Mucosa of rectum (tissue), 2 donors: ENCODE measurements at regions not wholly inside any gene's neighbourhood (a gene's known extent, or its start where the extent isn't known, plus 50 kb on each side); places are given as distances from the start of the nearest gene placed in this dataset.
"Not testable (repeated sequence)": the region's sequence is repeated elsewhere in the genome, so short reads cannot be mapped to it uniquely, and the experiment has no call there.

Source experiments
- H3K27ac ChIP-seq, 2 donors: one replicate each; pipeline ENCODE4 v1.7.0; 2013; ENCODE audit warnings: inconsistent platforms in 2 of 2, low read depth in 2 of 2, low read length in 2 of 2
- H3K27me3 ChIP-seq, 2 donors: one replicate each; pipeline ENCODE4 v1.7.0; 2013; ENCODE audit warnings: low read length in 2 of 2; ENCODE audit not compliant: control insufficient read depth in 2 of 2, insufficient read depth in 2 of 2
- H3K36me3 ChIP-seq, 2 donors: one replicate each; pipeline ENCODE4 v1.7.0; 2013; ENCODE audit warnings: low read length in 2 of 2; ENCODE audit not compliant: control insufficient read depth in 2 of 2, insufficient read depth in 2 of 2
- H3K4me1 ChIP-seq, 2 donors: one replicate each; pipeline ENCODE4 v1.7.0; 2013; ENCODE audit warnings: low read length in 2 of 2, mild to moderate bottlenecking in 1 of 2; ENCODE audit not compliant: control insufficient read depth in 2 of 2, insufficient read depth in 2 of 2
- H3K4me3 ChIP-seq, 2 donors: one replicate each; pipeline ENCODE4 v1.7.0; 2013; ENCODE audit warnings: low read length in 2 of 2
- H3K9ac ChIP-seq, 2 donors: one replicate each; pipeline ENCODE4 v1.7.0; 2013; ENCODE audit warnings: low read length in 2 of 2, low read depth in 1 of 2, mild to moderate bottlenecking in 1 of 2
- H3K9me3 ChIP-seq, 2 donors: one replicate each; pipeline ENCODE4 v1.7.0; 2013; ENCODE audit warnings: low read length in 2 of 2; ENCODE audit not compliant: control insufficient read depth in 2 of 2
- donor health status: healthy.
- donor health status: Normal muscosa, but diverticular disease.

- not testable (repeated sequence) for H3K36me3 ChIP-seq, H3K4me3 ChIP-seq, H3K9ac ChIP-seq, H3K27me3 ChIP-seq, H3K9me3 ChIP-seq, H3K4me1 ChIP-seq, H3K27ac ChIP-seq
Observed at GRCh38 chrX:73967461-73967860, 114.9 kb upstream of the XIST start.

DNA sequence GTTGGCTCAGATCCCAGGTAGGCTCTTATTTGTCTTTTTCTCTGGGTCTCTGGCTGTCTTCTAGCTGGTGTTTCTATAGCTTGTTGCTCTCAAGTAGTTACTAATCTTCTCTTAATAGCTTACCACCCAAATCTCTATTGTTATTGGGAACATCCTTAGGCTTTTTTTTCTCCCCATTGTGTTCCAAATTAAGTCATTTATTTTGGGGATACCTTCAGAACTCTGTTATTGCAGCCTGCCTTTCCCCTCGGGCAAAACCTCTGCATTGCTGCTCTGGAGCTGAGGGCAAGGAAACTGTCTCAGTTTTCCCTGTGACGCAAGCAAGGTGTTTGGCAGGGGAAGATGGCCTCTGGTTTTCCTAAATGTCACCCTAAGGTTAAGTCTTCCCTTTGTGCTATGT lies 113.3 kb upstream of the XIST start:
- H3K36me3 ChIP-seq: peaks cover 0 to 4% of the 10 kb centered on the region in 2 donors
- H3K4me1 ChIP-seq: no peaks in the 10 kb centered on the region
- no peak overlapping the region for H3K9ac ChIP-seq
- no peak overlapping the region for H3K27ac ChIP-seq
- H3K4me3 ChIP-seq: no peak overlapping the region
- no peaks in the 10 kb centered on the region for H3K27me3 ChIP-seq
- no peaks in the 10 kb centered on the region for H3K9me3 ChIP-seq

- no peaks in the 10 kb centered on the region for H3K27me3 ChIP-seq
- H3K9ac ChIP-seq: no peak overlapping the region
- H3K27ac ChIP-seq: no peak overlapping the region
- no peaks in the 10 kb centered on the region for H3K9me3 ChIP-seq
- no peaks in the 10 kb centered on the region for H3K4me1 ChIP-seq
- H3K36me3 ChIP-seq: no peaks in the 10 kb centered on the region
- no peak overlapping the region for H3K4me3 ChIP-seq
Observed at GRCh38 chrX:73964579-73964978, 112.1 kb upstream of the XIST start.

GRCh38 chrX:73963682-73964081 lies 111.2 kb upstream of the XIST start:
- no peaks in the 10 kb centered on the region for H3K36me3 ChIP-seq
- no peaks in the 10 kb centered on the region for H3K9me3 ChIP-seq
- H3K27me3 ChIP-seq: no peaks in the 10 kb centered on the region
- H3K4me3 ChIP-seq: no peak overlapping the region
- no peak overlapping the region for H3K27ac ChIP-seq
- H3K9ac ChIP-seq: no peak overlapping the region
- no peaks in the 10 kb centered on the region for H3K4me1 ChIP-seq

DNA sequence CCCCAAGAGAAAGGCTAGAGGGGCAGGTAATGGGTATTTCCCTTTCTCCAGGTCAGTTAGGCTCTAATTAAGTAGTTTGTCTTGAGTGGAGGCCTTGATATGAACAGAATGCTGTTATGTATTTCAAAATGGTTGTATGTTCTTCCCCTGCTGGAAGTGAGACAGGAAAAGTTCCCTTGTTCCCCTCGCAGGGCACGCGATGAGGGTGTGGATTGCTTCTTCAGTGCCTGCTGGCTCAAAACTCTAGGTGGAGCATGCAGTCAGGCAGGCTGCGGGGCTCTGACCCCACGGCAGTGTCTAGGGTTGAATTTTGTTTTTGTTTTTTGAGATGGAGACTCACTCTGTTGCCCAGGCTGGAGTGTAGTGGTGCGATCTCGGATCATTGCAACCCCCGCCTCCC lies 110.4 kb upstream of the XIST start:
- H3K4me3 ChIP-seq: no peak overlapping the region
- no peaks in the 10 kb centered on the region for H3K36me3 ChIP-seq
- no peaks in the 10 kb centered on the region for H3K9me3 ChIP-seq
- H3K4me1 ChIP-seq: no peaks in the 10 kb centered on the region
- H3K9ac ChIP-seq: no peak overlapping the region
- no peaks in the 10 kb centered on the region for H3K27me3 ChIP-seq
- H3K27ac ChIP-seq: no peak overlapping the region

- H3K36me3 ChIP-seq, H3K9ac ChIP-seq, H3K4me1 ChIP-seq, H3K4me3 ChIP-seq, H3K27ac ChIP-seq, H3K9me3 ChIP-seq, H3K27me3 ChIP-seq: not testable (repeated sequence)
Observed at GRCh38 chrX:73961867-73962266, 109.4 kb upstream of the XIST start.

- peaks cover 0 to 2% of the 10 kb centered on the region in 2 donors for H3K4me1 ChIP-seq
- H3K36me3 ChIP-seq: peaks cover 3 to 4% of the 10 kb centered on the region in 2 donors
- H3K9ac ChIP-seq: peak overlapping the region; percentile 78 to 84
- no peaks in the 10 kb centered on the region for H3K27me3 ChIP-seq
- H3K27ac ChIP-seq: peak overlapping the region; percentile 23 to 74
- H3K9me3 ChIP-seq: no peaks in the 10 kb centered on the region
- H3K4me3 ChIP-seq: peak overlapping the region; percentile 75 to 94
Observed at GRCh38 chrX:73944563-73944908, 92.0 kb upstream of the XIST start.

GRCh38 chrX:73943693-73944562 lies 91.4 kb upstream of the XIST start:
- Histone ChIP-seq H3K27me3 (no peaks in the 10 kb centered on the region), H3K36me3 (peaks cover 3 to 4% of the 10 kb centered on the region in 2 donors), H3K4me3 (peak overlapping the region; percentile 75 to 94), H3K4me1 (peaks cover 0 to 2% of the 10 kb centered on the region in 2 donors), H3K9ac (peak overlapping the region; percentile 78 to 84), H3K9me3 (no peaks in the 10 kb centered on the region), H3K27ac (peak overlapping the region; percentile 23 to 74)

DNA sequence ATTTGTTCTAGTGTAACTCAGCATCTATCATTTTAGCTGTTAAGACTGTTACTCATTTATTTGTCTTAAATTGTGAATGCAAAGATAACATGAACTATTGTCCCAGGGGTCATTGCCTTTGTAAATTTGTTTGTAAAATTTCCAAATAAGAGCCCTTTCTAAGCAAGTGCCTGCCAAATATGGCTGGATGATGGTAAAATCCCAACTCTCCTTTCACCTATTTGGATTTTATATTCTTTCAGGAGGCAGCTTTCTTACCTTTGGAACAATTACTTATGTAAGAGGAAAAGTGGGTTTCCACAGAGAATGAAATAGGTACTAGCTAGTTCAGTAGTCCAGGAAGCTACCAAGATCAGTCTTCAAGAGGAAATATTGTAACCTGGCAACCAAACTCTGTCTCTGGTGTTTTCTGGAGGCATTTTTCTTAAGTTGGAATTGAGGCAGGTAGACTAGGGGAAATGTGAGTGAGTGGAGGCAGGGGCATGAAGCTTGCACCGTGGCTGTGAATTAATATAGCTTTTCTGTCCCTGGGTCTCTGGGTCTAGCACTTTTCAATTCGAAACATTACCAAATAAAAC lies 88.5 kb upstream of the XIST start:
- H3K36me3 ChIP-seq: no peaks in the 10 kb centered on the region

GRCh38 chrX:73937843-73938242 lies 85.3 kb upstream of the XIST start:
- not testable (repeated sequence) for H3K36me3 ChIP-seq, H3K27me3 ChIP-seq, H3K4me1 ChIP-seq, H3K27ac ChIP-seq, H3K4me3 ChIP-seq, H3K9me3 ChIP-seq, H3K9ac ChIP-seq

More for the DNA sequence above, 88.5 kb upstream of the XIST start:
- H3K27ac ChIP-seq: no peak overlapping the region
- H3K27me3 ChIP-seq: no peaks in the 10 kb centered on the region
- H3K4me3 ChIP-seq: no peak overlapping the region
- H3K4me1 ChIP-seq: peaks cover 0 to 2% of the 10 kb centered on the region in 2 donors
- H3K9me3 ChIP-seq: no peaks in the 10 kb centered on the region
- H3K9ac ChIP-seq: no peak overlapping the region
